ENCODE measurements at regions not wholly inside any gene's neighbourhood (a gene's known extent, or its start where the extent isn't known, plus 50 kb on each side); places are given as distances from the start of the nearest gene placed in this dataset.
A peak's percentile ranks its signal among the peaks of the same experiment; 100 is the strongest.

- no peaks in the 10 kb centered on the region for H3K9me3 ChIP-seq (ENCODE audit: control insufficient read depth in 2 of 2, insufficient read depth in 1 of 2, low read depth in 1 of 2, low read length in 1 of 2)
- H3K27ac ChIP-seq (ENCODE audit: low read depth in 1 of 3, low read length in 2 of 3): no peak overlapping the region
- H3K36me3 ChIP-seq (ENCODE audit: control insufficient read depth in 3 of 3, insufficient read depth in 2 of 3, low read depth in 1 of 3, low read length in 3 of 3): no peaks in the 10 kb centered on the region
- DNase-seq (no peak), FAIRE-seq (no peak)
- no peaks in the 10 kb centered on the region for H3K4me1 ChIP-seq (ENCODE audit: control insufficient read depth in 3 of 3, insufficient read depth in 2 of 3, low read depth in 1 of 3, low read length in 2 of 3)
- WGBS, 3 donors: 89 to 100% (median 91%) methylated on average over 2 of the region's 2 CpGs
- H3K27me3 ChIP-seq (ENCODE audit: control insufficient read depth in 3 of 3, insufficient read depth in 3 of 3, low read length in 3 of 3): no peaks in the 10 kb centered on the region
- H3K4me3 ChIP-seq (ENCODE audit: low read depth in 1 of 3, low read length in 3 of 3): no peak overlapping the region
Measured at GRCh38 chr15:96878129-96878528, 547.6 kb downstream of the NR2F2 start.

- no peaks in the 10 kb centered on the region for H3K9me3 ChIP-seq (ENCODE audit: control insufficient read depth in 2 of 2, insufficient read depth in 1 of 2, low read depth in 1 of 2, low read length in 1 of 2)
- no peaks in the 10 kb centered on the region for H3K4me1 ChIP-seq (ENCODE audit: control insufficient read depth in 3 of 3, insufficient read depth in 2 of 3, low read depth in 1 of 3, low read length in 2 of 3)
- no peaks in the 10 kb centered on the region for H3K36me3 ChIP-seq (ENCODE audit: control insufficient read depth in 3 of 3, insufficient read depth in 2 of 3, low read depth in 1 of 3, low read length in 3 of 3)
- no peak overlapping the region for H3K27ac ChIP-seq (ENCODE audit: low read depth in 1 of 3, low read length in 2 of 3)
- WGBS, 3 donors: 55 to 73% (median 63%) methylated on average over 4 of the region's 4 CpGs
- DNase-seq (no peak), FAIRE-seq (no peak)
- no peaks in the 10 kb centered on the region for H3K27me3 ChIP-seq (ENCODE audit: control insufficient read depth in 3 of 3, insufficient read depth in 3 of 3, low read length in 3 of 3)
- H3K4me3 ChIP-seq (ENCODE audit: low read depth in 1 of 3, low read length in 3 of 3): no peak overlapping the region
Measured at GRCh38 chr15:96882121-96882772, 551.7 kb downstream of the NR2F2 start.

GRCh38 chr15:96887730-96888129, 557.2 kb downstream of the NR2F2 start:
- no peaks in the 10 kb centered on the region for H3K36me3 ChIP-seq (ENCODE audit: control insufficient read depth in 3 of 3, insufficient read depth in 2 of 3, low read depth in 1 of 3, low read length in 3 of 3)
- no peak for FAIRE-seq
- peaks cover 0 to 2% (median 0%) of the 10 kb centered on the region in 3 donors for H3K4me1 ChIP-seq (ENCODE audit: control insufficient read depth in 3 of 3, insufficient read depth in 2 of 3, low read depth in 1 of 3, low read length in 2 of 3)
- no peak overlapping the region for H3K27ac ChIP-seq (ENCODE audit: low read depth in 1 of 3, low read length in 2 of 3)
- no peak overlapping the region for H3K4me3 ChIP-seq (ENCODE audit: low read depth in 1 of 3, low read length in 3 of 3)
- H3K9me3 ChIP-seq (ENCODE audit: control insufficient read depth in 2 of 2, insufficient read depth in 1 of 2, low read depth in 1 of 2, low read length in 1 of 2): no peaks in the 10 kb centered on the region
- DNase-seq: peak in 1 of 2 donors; percentile 17
- H3K27me3 ChIP-seq (ENCODE audit: control insufficient read depth in 3 of 3, insufficient read depth in 3 of 3, low read length in 3 of 3): no peaks in the 10 kb centered on the region
- WGBS, 3 donors: 67 to 79% (median 70%) methylated on average over 1 of the region's 1 CpG

DNA sequence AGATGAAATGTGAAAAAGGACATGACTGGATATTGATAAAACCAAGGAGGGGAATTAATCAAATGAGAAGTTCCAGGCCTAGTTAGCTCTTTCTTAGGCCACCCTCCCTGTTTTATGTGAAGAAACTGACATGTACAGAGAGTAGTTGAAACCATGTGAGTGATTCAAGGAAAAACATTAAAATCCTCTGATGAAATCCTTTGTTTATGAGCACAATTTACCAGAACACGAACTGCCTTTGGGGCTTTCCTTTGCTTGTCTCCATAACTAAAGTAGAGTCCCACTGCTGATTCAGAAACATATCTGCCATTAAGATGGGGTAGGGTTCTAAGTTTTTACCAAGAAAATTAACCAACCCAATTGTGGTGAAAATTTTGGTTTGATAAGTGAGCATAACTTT, 558.3 kb downstream of the NR2F2 start:
- Histone ChIP-seq H3K9me3 (ENCODE audit: control insufficient read depth in 2 of 2, insufficient read depth in 1 of 2, low read depth in 1 of 2, low read length in 1 of 2) (no peaks in the 10 kb centered on the region), H3K27ac (ENCODE audit: low read depth in 1 of 3, low read length in 2 of 3) (no peak overlapping the region), H3K27me3 (ENCODE audit: control insufficient read depth in 3 of 3, insufficient read depth in 3 of 3, low read length in 3 of 3) (no peaks in the 10 kb centered on the region), H3K4me3 (ENCODE audit: low read depth in 1 of 3, low read length in 3 of 3) (no peak overlapping the region), H3K36me3 (ENCODE audit: control insufficient read depth in 3 of 3, insufficient read depth in 2 of 3, low read depth in 1 of 3, low read length in 3 of 3) (no peaks in the 10 kb centered on the region), H3K4me1 (ENCODE audit: control insufficient read depth in 3 of 3, insufficient read depth in 2 of 3, low read depth in 1 of 3, low read length in 2 of 3) (peaks cover 0 to 2% (median 0%) of the 10 kb centered on the region in 3 donors)
- DNase-seq (no peak), FAIRE-seq (no peak)
- 59 to 77% (median 71%) methylated on average over 1 of the region's 1 CpG for WGBS, 3 donors

- H3K36me3 ChIP-seq (ENCODE audit: control insufficient read depth in 3 of 3, insufficient read depth in 2 of 3, low read depth in 1 of 3, low read length in 3 of 3): no peaks in the 10 kb centered on the region
- peak; percentile 7 to 79 for DNase-seq
- no peak for FAIRE-seq
- no peak overlapping the region for H3K27ac ChIP-seq (ENCODE audit: low read depth in 1 of 3, low read length in 2 of 3)
- peaks cover 0 to 2% (median 0%) of the 10 kb centered on the region in 3 donors for H3K4me1 ChIP-seq (ENCODE audit: control insufficient read depth in 3 of 3, insufficient read depth in 2 of 3, low read depth in 1 of 3, low read length in 2 of 3)
- H3K27me3 ChIP-seq (ENCODE audit: control insufficient read depth in 3 of 3, insufficient read depth in 3 of 3, low read length in 3 of 3): no peaks in the 10 kb centered on the region
- no peaks in the 10 kb centered on the region for H3K9me3 ChIP-seq (ENCODE audit: control insufficient read depth in 2 of 2, insufficient read depth in 1 of 2, low read depth in 1 of 2, low read length in 1 of 2)
- peak overlapping the region in 1 of 3 donors; percentile 11 for H3K4me3 ChIP-seq (ENCODE audit: low read depth in 1 of 3, low read length in 3 of 3)
- 6 to 34% (median 18%) methylated on average over 6 of the region's 6 CpGs for WGBS, 3 donors
Measured at GRCh38 chr15:96889734-96890480, 559.4 kb downstream of the NR2F2 start.

- 47 to 57% (median 55%) methylated on average over 4 of the region's 4 CpGs for WGBS, 3 donors
- Histone ChIP-seq H3K27ac (ENCODE audit: low read depth in 1 of 3, low read length in 2 of 3) (no peak overlapping the region), H3K4me1 (ENCODE audit: control insufficient read depth in 3 of 3, insufficient read depth in 2 of 3, low read depth in 1 of 3, low read length in 2 of 3) (peaks cover 0 to 2% (median 0%) of the 10 kb centered on the region in 3 donors), H3K4me3 (ENCODE audit: low read depth in 1 of 3, low read length in 3 of 3) (no peak overlapping the region), H3K9me3 (ENCODE audit: control insufficient read depth in 2 of 2, insufficient read depth in 1 of 2, low read depth in 1 of 2, low read length in 1 of 2) (no peaks in the 10 kb centered on the region), H3K27me3 (ENCODE audit: control insufficient read depth in 3 of 3, insufficient read depth in 3 of 3, low read length in 3 of 3) (no peaks in the 10 kb centered on the region), H3K36me3 (ENCODE audit: control insufficient read depth in 3 of 3, insufficient read depth in 2 of 3, low read depth in 1 of 3, low read length in 3 of 3) (no peaks in the 10 kb centered on the region)
- FAIRE-seq (no peak), DNase-seq (no peak)
Measured at GRCh38 chr15:96891046-96891445, 560.5 kb downstream of the NR2F2 start.

GRCh38 chr15:96893159-96893906, 562.8 kb downstream of the NR2F2 start:
- Histone ChIP-seq H3K4me3 (ENCODE audit: low read depth in 1 of 3, low read length in 3 of 3) (no peak overlapping the region), H3K27me3 (ENCODE audit: control insufficient read depth in 3 of 3, insufficient read depth in 3 of 3, low read length in 3 of 3) (no peaks in the 10 kb centered on the region), H3K4me1 (ENCODE audit: control insufficient read depth in 3 of 3, insufficient read depth in 2 of 3, low read depth in 1 of 3, low read length in 2 of 3) (peaks cover 0 to 2% (median 0%) of the 10 kb centered on the region in 3 donors), H3K36me3 (ENCODE audit: control insufficient read depth in 3 of 3, insufficient read depth in 2 of 3, low read depth in 1 of 3, low read length in 3 of 3) (no peaks in the 10 kb centered on the region), H3K27ac (ENCODE audit: low read depth in 1 of 3, low read length in 2 of 3) (no peak overlapping the region), H3K9me3 (ENCODE audit: control insufficient read depth in 2 of 2, insufficient read depth in 1 of 2, low read depth in 1 of 2, low read length in 1 of 2) (no peaks in the 10 kb centered on the region)
- DNase-seq (peak in 1 of 2 donors; percentile 45), FAIRE-seq (no peak)
- 20 to 36% (median 21%) methylated on average over 5 of the region's 5 CpGs for WGBS, 3 donors

DNA sequence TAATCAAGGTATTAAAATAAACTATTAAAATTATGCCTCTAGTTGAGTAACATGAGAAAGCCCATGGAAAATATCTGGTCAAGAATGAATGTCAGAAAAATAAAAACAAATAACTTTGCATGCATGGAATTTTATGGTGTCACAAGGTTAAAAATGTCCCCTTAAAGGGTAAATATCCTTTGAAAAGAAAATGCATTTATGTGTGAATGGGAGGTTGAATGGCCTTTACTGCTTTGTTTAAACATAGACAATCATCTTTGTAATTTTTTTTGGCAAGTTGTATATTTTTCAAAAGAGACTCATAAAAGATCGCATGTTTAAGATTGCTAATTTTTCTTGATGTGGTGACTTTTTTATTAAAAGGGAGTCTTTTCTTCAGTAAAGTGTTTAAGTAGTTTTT, 564.2 kb downstream of the NR2F2 start:
- Histone ChIP-seq H3K4me1 (ENCODE audit: control insufficient read depth in 3 of 3, insufficient read depth in 2 of 3, low read depth in 1 of 3, low read length in 2 of 3) (peaks cover 0 to 2% (median 0%) of the 10 kb centered on the region in 3 donors), H3K36me3 (ENCODE audit: control insufficient read depth in 3 of 3, insufficient read depth in 2 of 3, low read depth in 1 of 3, low read length in 3 of 3) (no peaks in the 10 kb centered on the region), H3K4me3 (ENCODE audit: low read depth in 1 of 3, low read length in 3 of 3) (no peak overlapping the region), H3K9me3 (ENCODE audit: control insufficient read depth in 2 of 2, insufficient read depth in 1 of 2, low read depth in 1 of 2, low read length in 1 of 2) (no peaks in the 10 kb centered on the region), H3K27ac (ENCODE audit: low read depth in 1 of 3, low read length in 2 of 3) (no peak overlapping the region), H3K27me3 (ENCODE audit: control insufficient read depth in 3 of 3, insufficient read depth in 3 of 3, low read length in 3 of 3) (no peaks in the 10 kb centered on the region)
- DNase-seq (no peak), FAIRE-seq (no peak)
- 80 to 93% (median 81%) methylated on average over 1 of the region's 1 CpG for WGBS, 3 donors

All from small intestine (tissue), 7 donors.